ENCODE measurements at regions not wholly inside any gene's neighbourhood (a gene's known extent, or its start where the extent isn't known, plus 50 kb on each side); places are given as distances from the start of the nearest gene placed in this dataset.

DNA sequence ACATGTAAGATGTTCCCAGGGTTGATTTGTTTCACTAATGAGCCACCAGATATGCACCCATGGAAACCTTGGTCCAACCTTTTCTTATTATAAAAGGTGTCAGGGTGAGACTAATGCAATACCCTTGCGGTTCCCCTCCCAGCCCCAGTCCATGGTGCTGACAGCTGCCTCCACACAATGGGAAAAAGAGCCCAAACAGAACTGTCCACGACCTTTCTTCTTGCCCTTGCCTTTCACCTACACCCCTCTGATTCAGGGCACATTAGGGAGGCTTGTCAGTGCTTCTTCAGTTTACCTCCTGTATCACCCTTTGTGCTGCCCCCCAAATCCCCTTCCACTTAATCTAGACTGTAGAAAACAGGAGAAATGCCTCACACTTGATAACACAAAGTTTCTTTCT lies 352.7 kb upstream of the CDH4 start:
- H3K27ac Mint-ChIP-seq: no peak overlapping the region
- WGBS, 2 experiments (ENCODE audit: insufficient coverage in 1 of 2, insufficient read length in 1 of 2): 69% methylated on average over 2 of the region's 2 CpGs; no CpG with 5 or more reads in 1 of the 2 experiments
- H3K9me3 Mint-ChIP-seq: no peaks in the 10 kb centered on the region
- DNase-seq: no peak
- H3K27me3 ChIP-seq (ENCODE audit: control insufficient read depth, insufficient read depth, low read length, poor library complexity, severe bottlenecking): no peaks in the 10 kb centered on the region
- no peak overlapping the region for H3K9ac ChIP-seq (ENCODE audit: extremely low read depth, low read length, poor library complexity, severe bottlenecking)
- no peak overlapping the region for H3K4me3 ChIP-seq (ENCODE audit: low read length)
- no peaks in the 10 kb centered on the region for H3K36me3 ChIP-seq (ENCODE audit: control insufficient read depth, insufficient read depth, low read length)
- no peaks in the 10 kb centered on the region for H3K4me1 ChIP-seq (ENCODE audit: control insufficient read depth, insufficient read depth, low read length)
- peaks cover 19% of the 10 kb centered on the region for H3K27me3 Mint-ChIP-seq (ENCODE audit: insufficient read depth)
- peaks cover 7% of the 10 kb centered on the region for H3K4me1 Mint-ChIP-seq
- no peaks in the 10 kb centered on the region for H3K9me3 ChIP-seq (ENCODE audit: control insufficient read depth, low read length)
- no peak overlapping the region for H3K27ac ChIP-seq (ENCODE audit: low read depth, low read length)
- H3K4me3 Mint-ChIP-seq: no peak overlapping the region
- TF ChIP-seq, protein P1, sequence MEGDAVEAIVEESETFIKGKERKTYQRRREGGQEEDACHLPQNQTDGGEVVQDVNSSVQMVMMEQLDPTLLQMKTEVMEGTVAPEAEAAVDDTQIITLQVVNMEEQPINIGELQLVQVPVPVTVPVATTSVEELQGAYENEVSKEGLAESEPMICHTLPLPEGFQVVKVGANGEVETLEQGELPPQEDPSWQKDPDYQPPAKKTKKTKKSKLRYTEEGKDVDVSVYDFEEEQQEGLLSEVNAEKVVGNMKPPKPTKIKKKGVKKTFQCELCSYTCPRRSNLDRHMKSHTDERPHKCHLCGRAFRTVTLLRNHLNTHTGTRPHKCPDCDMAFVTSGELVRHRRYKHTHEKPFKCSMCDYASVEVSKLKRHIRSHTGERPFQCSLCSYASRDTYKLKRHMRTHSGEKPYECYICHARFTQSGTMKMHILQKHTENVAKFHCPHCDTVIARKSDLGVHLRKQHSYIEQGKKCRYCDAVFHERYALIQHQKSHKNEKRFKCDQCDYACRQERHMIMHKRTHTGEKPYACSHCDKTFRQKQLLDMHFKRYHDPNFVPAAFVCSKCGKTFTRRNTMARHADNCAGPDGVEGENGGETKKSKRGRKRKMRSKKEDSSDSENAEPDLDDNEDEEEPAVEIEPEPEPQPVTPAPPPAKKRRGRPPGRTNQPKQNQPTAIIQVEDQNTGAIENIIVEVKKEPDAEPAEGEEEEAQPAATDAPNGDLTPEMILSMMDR (conservative IDR thresholded peaks at IDR 0.05): peak; percentile 39
- H3K36me3 Mint-ChIP-seq (ENCODE audit: low read depth): no peaks in the 10 kb centered on the region

DNA sequence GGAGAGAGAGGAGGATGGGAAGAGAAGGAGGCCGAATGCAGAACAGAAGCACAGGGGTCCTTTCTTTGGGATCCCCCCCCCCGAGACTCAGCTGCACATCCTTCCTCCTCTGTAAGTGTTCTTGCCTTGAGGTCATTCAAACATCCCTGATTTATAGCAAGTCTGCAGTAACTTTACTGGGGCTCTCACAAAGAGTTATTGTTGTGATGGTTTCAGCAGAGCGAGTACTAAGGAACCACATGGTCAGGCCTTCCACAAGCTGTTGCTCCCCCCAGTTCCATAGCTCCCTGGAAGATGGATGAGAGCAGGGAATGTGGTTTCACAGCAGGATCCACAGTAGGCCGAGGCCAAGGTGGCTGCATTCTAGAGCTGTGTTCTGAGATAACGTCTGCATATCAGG lies 351.4 kb upstream of the CDH4 start:
- 33 to 85% methylated on average over 1 to 5 of the region's 5 CpGs for WGBS, 2 experiments (ENCODE audit: insufficient coverage in 1 of 2, insufficient read length in 1 of 2)
- Histone ChIP-seq H3K4me1 (ENCODE audit: control insufficient read depth, insufficient read depth, low read length) (no peaks in the 10 kb centered on the region), H3K4me3 (ENCODE audit: low read length) (no peak overlapping the region), H3K9ac (ENCODE audit: extremely low read depth, low read length, poor library complexity, severe bottlenecking) (no peak overlapping the region), H3K9me3 (ENCODE audit: control insufficient read depth, low read length) (no peaks in the 10 kb centered on the region), H3K27ac (ENCODE audit: low read depth, low read length) (peak overlapping the region; percentile 11), H3K36me3 (ENCODE audit: control insufficient read depth, insufficient read depth, low read length) (no peaks in the 10 kb centered on the region), H3K27me3 (ENCODE audit: control insufficient read depth, insufficient read depth, low read length, poor library complexity, severe bottlenecking) (no peaks in the 10 kb centered on the region)
- Mint-ChIP-seq H3K27me3 (ENCODE audit: insufficient read depth) (peaks cover 19% of the 10 kb centered on the region), H3K4me1 (peaks cover 7% of the 10 kb centered on the region), H3K36me3 (ENCODE audit: low read depth) (no peaks in the 10 kb centered on the region), H3K9me3 (no peaks in the 10 kb centered on the region), H3K27ac (no peak overlapping the region), H3K4me3 (no peak overlapping the region)
- DNase-seq: no peak
- TF ChIP-seq, protein P1 (conservative IDR thresholded peaks at IDR 0.05): no peak

DNA sequence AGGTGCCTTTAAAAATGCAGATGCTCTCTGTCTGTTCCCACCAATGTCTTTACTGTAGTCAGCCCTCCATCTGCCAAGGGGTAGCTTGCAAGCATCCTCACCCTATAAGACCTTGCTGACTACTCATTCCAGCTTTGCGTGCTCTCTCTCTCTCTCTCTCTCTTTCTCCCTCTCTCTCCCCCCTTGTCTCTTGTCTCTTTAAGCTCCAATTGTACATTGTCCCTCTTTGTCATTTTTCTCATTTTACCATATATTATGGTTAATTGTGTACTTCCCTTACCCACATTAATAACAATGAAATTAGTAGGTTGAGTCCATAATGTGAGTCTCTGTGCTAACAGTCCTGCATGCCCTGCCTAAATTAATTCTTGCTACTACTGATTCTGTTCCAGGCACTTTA lies 350.2 kb upstream of the CDH4 start:
- TF ChIP-seq, protein P1 (conservative IDR thresholded peaks at IDR 0.05): no peak
- no peak for DNase-seq
- H3K27ac ChIP-seq (ENCODE audit: low read depth, low read length): no peak overlapping the region
- no peaks in the 10 kb centered on the region for H3K27me3 ChIP-seq (ENCODE audit: control insufficient read depth, insufficient read depth, low read length, poor library complexity, severe bottlenecking)
- Mint-ChIP-seq H3K9me3 (no peaks in the 10 kb centered on the region), H3K4me1 (peaks cover 4% of the 10 kb centered on the region), H3K27me3 (ENCODE audit: insufficient read depth) (peaks cover 19% of the 10 kb centered on the region), H3K4me3 (no peak overlapping the region), H3K27ac (no peak overlapping the region), H3K36me3 (ENCODE audit: low read depth) (no peaks in the 10 kb centered on the region)
- no peaks in the 10 kb centered on the region for H3K9me3 ChIP-seq (ENCODE audit: control insufficient read depth, low read length)
- 60 to 88% methylated on average over 1 of the region's 1 CpG for WGBS, 2 experiments (ENCODE audit: insufficient coverage in 1 of 2, insufficient read length in 1 of 2)
- H3K4me1 ChIP-seq (ENCODE audit: control insufficient read depth, insufficient read depth, low read length): no peaks in the 10 kb centered on the region
- H3K36me3 ChIP-seq (ENCODE audit: control insufficient read depth, insufficient read depth, low read length): no peaks in the 10 kb centered on the region
- H3K4me3 ChIP-seq (ENCODE audit: low read length): no peak overlapping the region
- no peak overlapping the region for H3K9ac ChIP-seq (ENCODE audit: extremely low read depth, low read length, poor library complexity, severe bottlenecking)

All from endodermal cell (in vitro differentiated cells).